Motor neuron (in vitro differentiated cells): ENCODE measurements at regions not wholly inside any gene's neighbourhood (a gene's known extent, or its start where the extent isn't known, plus 50 kb on each side); places are given as distances from the start of the nearest gene placed in this dataset.

Experiments
- ATAC-seq, 8 experiments: fragments of 200-7000 bp; cut with Tn5 transposase; replicated peaks in 6 of 8; 2 replicates each; pipeline ENCODE4 v1.8.0; 2021; ENCODE audit warnings: mild to moderate bottlenecking in 8 of 8, moderate library complexity in 8 of 8
- H3K27ac ChIP-seq, 2 donors: fragments of 250-450 bp; sonication (Bioruptor Pico); 2 replicates each; pipeline ENCODE4 v1.9.0; 2021; ENCODE audit warnings: antibody characterized with exemption in 2 of 2, mild to moderate bottlenecking in 2 of 2, moderate library complexity in 1 of 2
- H3K4me1 ChIP-seq, 2 donors: fragments of 250-450 bp; sonication (Bioruptor Pico); replicated peaks in 1 of 2; 2 replicates each; pipeline ENCODE4 v1.6.1; 2021; ENCODE audit warnings: antibody characterized with exemption in 2 of 2, mild to moderate bottlenecking in 2 of 2, moderate library complexity in 1 of 2
- H3K4me3 ChIP-seq, 5 donors: fragments of 250-450 bp; sonication (Bioruptor Pico); 2 replicates each; pipeline ENCODE4 v1.9.0; 2021; ENCODE audit warnings: antibody characterized with exemption in 5 of 5, mild to moderate bottlenecking in 5 of 5, moderate library complexity in 4 of 5
- WGBS, 10 experiments: fragments of 450-650 bp; shearing (Covaris generic); methylation state at CpG; one replicate each; pipeline ENCODE4 v1.0.0; 2022; 5-methylcytosine and 5-hydroxymethylcytosine counted together
- in situ Hi-C, 9 experiments: fragments of 400-800 bp; cut with MboI; loops; one replicate each; pipeline ENCODE4 v1.15.0; 2021; ENCODE audit warnings: low sequenced_read_pairs in 9 of 9, low pct_unique_long_range_greater_than_20kb in 2 of 9; ENCODE audit not compliant: unreplicated experiment in 9 of 9

DNA sequence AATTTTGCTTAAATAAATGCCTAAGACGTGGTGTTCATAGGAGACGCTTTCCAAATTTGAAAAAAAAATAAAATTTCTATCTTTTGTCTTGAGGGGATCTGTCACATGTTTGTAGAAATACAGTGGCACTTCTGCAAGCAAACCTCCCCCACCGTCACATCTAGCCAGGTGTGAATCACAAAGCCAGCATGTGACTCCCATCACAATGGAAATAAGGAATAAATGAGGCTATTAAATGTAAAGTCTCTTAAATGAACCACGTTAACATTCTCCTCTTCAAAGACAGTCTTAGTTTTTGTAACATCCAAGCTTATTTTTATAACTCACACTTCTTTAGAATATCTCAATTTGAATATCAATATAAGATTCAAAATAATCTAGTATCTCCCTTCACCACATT is 63.0 kb upstream of the CCSER1 start:
- in situ Hi-C loops, result no loop called here
- no peak for ATAC-seq
- WGBS, 10 experiments, result 10 to 92% (median 73%) methylated on average over 1 to 4 of the region's 4 CpGs; no CpG with 5 or more reads in 1 of the 10 experiments
- no peak overlapping the region for H3K27ac ChIP-seq
- peaks cover 0 to 2% of the 10 kb centered on the region in 2 donors for H3K4me1 ChIP-seq
- no peak overlapping the region for H3K4me3 ChIP-seq

DNA sequence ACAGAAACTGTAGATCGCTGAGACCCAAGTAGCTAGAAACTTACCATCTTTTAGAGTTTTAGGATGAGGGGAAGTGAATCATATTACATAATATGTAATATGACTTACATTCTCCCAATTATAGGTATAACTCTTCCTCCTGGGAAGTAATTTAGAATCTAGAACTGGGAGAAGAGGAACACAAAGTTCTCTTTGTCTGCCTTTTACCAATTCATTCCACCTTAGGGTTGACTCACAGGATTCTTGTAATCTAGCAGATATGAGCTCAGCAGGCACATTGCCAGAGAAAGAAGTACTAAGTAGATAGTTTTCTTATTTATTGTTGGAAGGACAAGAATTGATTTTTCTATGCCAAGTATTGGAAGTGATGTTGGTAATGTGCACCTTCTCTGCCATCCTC is 58.0 kb upstream of the CCSER1 start:
- Histone ChIP-seq H3K4me1 (peaks cover 0 to 14% of the 10 kb centered on the region in 2 donors), H3K4me3 (no peak overlapping the region), H3K27ac (no peak overlapping the region)
- 0 to 100% (median 89%) methylated on average over 1 of the region's 1 CpG; no CpG with 5 or more reads in 3 of the 10 experiments for WGBS, 10 experiments
- in situ Hi-C loops, result no loop called here
- ATAC-seq, result no peak

DNA sequence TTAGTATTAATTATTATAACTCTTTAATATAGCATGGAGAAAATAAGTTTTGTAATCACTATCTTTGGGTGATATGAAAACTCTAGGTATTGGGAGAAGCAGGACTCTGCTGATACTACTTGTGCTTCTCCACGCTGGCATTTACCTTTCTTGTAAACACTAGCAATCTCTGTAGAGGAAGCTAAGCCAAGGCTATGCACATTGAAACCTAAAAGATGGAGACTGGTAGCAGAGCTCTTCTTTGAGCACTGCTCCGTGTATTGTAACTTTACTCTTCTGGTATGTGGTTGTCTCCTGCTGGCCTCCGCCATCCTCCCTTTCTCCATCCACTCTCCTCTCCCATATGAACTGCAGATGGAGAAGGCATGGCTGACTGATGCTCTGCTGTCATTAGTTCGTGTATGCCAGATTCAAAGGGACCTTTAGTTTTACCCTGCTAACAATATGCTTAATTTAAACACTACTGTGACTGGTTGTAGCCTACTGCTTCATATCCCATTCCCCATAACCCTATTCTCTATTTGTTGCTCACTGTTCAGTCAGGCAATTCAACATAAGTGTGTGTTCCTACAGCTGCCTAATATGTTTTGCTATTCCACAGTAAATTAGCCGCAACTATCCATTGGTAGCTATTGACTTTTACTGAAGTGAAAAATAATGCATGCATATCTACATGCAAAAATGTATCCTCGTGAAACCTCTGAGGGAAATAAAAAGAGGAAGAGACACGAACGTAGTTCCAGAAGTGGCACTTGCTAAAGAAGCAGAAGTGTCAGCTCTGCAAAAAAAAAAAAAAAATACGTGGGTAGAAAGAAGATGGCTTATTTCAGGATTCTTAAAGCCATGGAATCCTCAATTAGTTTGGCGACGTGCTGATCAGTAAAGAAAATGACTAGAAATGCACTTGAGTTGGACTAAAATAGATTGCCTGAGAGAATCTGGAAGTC is 55.6 kb upstream of the CCSER1 start:
- 10 to 100% (median 87%) methylated on average over 1 to 10 of the region's 11 CpGs for WGBS, 10 experiments
- no peak overlapping the region for H3K27ac ChIP-seq
- peaks cover 0 to 19% of the 10 kb centered on the region in 2 donors for H3K4me1 ChIP-seq
- in situ Hi-C loops, result no loop called here
- no peak for ATAC-seq
- no peak overlapping the region for H3K4me3 ChIP-seq

DNA sequence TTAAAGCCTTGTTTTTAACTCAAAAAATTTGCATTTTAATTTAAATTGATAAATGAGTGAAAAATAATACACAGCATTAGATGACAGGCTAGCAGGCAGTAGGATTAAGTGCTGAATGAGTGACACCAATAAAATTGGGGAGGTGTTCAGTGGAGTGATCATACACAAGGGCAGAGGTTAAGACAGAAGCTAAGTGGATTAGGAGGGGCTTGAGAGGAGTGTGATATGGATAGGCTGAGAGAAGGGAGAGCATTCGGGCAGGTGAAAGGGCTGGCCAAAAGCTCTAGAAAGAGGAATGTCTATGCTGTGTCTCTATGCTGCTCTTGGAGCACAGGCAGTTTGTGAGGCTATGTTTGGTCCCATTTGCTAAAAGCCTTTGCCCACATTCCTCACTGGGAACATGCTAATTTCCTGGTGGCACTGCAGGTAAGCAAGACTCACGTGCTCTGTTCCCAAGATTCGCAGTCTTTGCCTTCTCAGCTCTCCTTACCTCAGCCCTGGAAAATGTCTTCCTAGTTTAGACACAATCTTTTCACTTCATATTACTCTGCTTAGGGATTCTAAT is 52.8 kb upstream of the CCSER1 start:
- no peak for ATAC-seq
- 0 to 100% (median 89%) methylated on average over 2 to 3 of the region's 3 CpGs; no CpG with 5 or more reads in 3 of the 10 experiments for WGBS, 10 experiments
- in situ Hi-C loops, result no loop called here

More for the DNA sequence above, 52.8 kb upstream of the CCSER1 start:
- Histone ChIP-seq H3K4me3 (no peak overlapping the region), H3K27ac (no peak overlapping the region), H3K4me1 (peaks cover 0 to 19% of the 10 kb centered on the region in 2 donors)
